ENCODE measurements at regions not wholly inside any gene's neighbourhood (a gene's known extent, or its start where the extent isn't known, plus 50 kb on each side); places are given as distances from the start of the nearest gene placed in this dataset.
A peak's percentile ranks its signal among the peaks of the same experiment; 100 is the strongest.
"Not testable (repeated sequence)": the region's sequence is repeated elsewhere in the genome, so short reads cannot be mapped to it uniquely, and the experiment has no call there.

GRCh38 chr7:69067397-69067796 lies 530.9 kb upstream of the AUTS2 start:
- no peak for DNase-seq

- DNase-seq: no peak
These were observed 527.8 kb upstream of the AUTS2 start for GRCh38 chr7:69070476-69070875.

GRCh38 chr7:69076566-69076965 lies 521.7 kb upstream of the AUTS2 start:
- no peak for DNase-seq

- DNase-seq: no peak
These were observed 519.1 kb upstream of the AUTS2 start for GRCh38 chr7:69078997-69079769.

GRCh38 chr7:69087281-69087680 lies 511.0 kb upstream of the AUTS2 start:
- DNase-seq: not testable (repeated sequence)

DNA sequence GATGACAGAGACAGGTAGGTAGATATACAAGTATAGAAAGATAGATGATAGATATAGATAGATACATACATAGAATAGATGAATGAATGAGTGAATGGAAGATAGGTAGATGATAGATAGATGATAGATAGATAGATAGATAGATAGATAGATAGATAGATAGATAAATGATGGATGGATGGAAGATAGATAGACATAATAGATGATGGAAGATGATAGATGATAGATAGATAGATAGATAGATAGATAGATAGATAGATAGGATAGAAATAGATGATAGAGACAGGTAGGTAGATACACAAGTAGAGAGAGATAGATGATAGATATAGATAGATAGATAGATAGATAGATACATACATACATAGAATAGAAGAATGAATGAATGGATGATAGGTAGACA lies 510.1 kb upstream of the AUTS2 start:
- DNase-seq: no peak

GRCh38 chr7:69090936-69091335 lies 507.3 kb upstream of the AUTS2 start:
- no peak for DNase-seq

GRCh38 chr7:69091521-69091920 lies 506.8 kb upstream of the AUTS2 start:
- DNase-seq: no peak

DNA sequence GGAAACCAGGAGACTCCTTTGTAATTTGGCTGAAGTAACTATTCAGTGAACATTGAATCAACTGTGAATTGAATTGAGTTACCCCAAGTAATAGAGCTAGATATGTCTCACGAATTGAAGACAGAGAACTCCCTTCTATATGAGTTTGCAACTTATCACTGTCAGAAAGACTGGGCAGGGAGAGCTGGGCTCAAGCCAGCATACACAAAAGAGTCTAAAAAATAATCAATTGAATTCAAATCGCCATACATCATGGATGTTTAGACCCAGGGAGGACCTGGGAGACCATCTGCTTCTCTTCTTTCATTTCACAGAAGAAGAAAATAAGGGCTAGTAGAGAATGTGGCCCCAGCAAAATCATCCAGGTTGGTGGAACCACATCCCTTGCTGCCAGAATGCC lies 503.1 kb upstream of the AUTS2 start:
- DNase-seq: no peak

GRCh38 chr7:69095649-69096048 lies 502.6 kb upstream of the AUTS2 start:
- DNase-seq: no peak

GRCh38 chr7:69104023-69104422 lies 494.3 kb upstream of the AUTS2 start:
- DNase-seq: no peak

- no peak for DNase-seq
These were observed 493.2 kb upstream of the AUTS2 start for GRCh38 chr7:69105092-69105491.

- no peak for DNase-seq
These were observed 492.3 kb upstream of the AUTS2 start for GRCh38 chr7:69105981-69106380.

- DNase-seq: not testable (repeated sequence)
These were observed 491.8 kb upstream of the AUTS2 start for GRCh38 chr7:69106449-69106848.

- DNase-seq: not testable (repeated sequence)
These were observed 491.3 kb upstream of the AUTS2 start for GRCh38 chr7:69106946-69107345.

- DNase-seq: peak; percentile 29
These were observed 490.2 kb upstream of the AUTS2 start for GRCh38 chr7:69108097-69108496.

DNA sequence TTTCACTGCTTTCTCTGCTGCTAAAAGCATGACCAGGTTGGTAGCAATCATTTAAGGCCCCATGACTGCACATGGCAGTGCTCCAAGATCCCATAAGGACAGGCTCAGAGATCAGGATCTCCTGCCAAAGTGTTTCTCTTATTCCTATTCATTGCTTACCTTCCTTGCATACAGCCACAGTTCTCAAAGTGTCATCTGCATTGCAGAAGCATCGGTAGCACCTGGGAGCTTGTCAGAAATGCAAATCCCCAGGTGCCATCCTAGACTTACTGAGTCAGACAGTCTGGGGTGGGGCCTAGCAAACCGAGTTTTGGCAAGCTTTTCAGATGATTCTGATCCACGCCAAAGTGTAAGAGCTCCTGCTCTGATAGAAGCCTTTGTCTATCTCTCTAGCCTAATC lies 489.0 kb upstream of the AUTS2 start:
- DNase-seq: no peak

DNA sequence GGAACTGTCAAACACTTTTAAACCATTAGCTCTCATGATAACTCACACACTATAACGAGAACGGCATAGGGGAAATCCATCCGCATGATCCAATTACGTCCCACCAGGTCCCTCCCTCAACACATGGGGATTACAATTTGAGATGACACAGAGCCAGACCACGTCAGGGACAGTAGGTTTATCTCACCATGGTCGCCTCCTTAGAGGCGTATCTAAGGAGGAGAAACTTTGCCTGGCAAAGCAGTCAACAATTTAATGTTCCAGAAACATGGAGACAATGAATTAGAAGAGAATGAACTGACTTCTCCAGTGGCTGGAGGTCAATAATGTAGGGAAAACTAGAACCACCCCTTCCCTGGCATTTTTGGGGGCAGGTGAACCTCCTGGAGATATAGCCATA lies 488.4 kb upstream of the AUTS2 start:
- DNase-seq: no peak

GRCh38 chr7:69110450-69111050 lies 487.7 kb upstream of the AUTS2 start:
- DNase-seq: no peak

DNA sequence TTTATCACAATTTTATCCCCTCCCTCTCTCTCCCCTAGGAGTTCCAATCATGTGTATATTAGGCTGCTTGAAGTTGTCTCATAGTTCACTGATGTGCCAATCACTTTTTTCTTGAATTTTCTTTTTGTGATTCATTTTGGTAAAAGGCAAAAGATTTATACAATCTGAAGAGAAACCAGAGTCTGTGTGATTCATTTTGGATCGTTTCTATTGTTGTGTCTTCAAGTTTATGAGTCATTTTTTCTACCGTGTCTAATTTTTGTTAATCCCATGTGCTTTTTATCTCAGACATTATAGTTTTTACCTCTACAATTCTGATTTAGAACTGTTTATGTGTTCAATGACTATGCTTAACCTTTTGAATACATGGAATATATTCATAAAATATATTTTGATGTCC lies 483.9 kb upstream of the AUTS2 start:
- no peak for DNase-seq

- no peak for DNase-seq
These were observed 482.5 kb upstream of the AUTS2 start for GRCh38 chr7:69115788-69116187.

GRCh38 chr7:69116196-69116595 lies 482.1 kb upstream of the AUTS2 start:
- not testable (repeated sequence) for DNase-seq

DNA sequence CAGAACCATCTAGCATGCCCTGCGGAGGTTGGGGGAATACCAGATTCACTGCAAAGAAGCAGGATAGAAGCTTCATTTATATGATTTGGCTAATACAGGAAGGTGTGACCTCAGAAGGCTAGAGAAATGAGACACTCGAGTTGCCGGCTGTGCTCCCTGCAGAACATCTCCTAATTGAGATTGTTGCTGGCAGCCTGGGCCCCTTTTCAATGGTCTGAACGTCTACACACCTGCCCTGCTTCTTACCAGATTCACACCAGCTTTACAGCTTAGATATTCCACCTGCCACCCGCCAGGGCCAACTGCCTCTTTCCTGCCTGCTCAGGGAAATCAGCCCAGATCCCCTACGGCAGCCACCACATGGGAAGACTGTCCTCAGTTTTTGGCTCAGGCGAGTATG lies 475.3 kb upstream of the AUTS2 start:
- DNase-seq: no peak

DNA sequence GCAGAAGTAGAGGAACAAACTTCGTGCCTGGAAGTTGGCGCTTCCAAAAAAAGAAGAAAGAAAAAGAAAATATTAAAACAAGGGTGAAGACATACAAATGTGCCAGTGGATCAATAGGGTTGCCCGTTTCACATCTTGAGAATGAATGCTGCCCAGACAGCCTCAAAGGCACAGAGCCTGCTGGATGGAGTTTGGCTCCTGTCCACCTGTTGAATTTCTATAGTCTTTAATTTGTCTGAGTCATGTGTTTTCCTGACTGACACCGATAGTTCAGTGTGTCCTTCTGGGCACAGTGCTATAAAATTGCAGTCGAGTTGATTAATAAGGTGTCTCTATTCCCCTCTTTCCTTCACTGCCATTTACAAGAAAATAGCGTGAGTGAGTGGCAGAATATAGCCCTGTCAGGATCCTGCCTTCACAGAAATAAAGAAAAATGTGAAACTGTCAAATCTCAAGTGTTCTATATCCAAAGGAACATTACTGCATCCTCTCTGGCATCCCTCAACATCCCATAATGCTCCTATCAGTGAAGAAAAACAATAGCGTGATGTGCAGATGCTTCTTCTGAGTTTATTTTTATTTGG lies 471.3 kb upstream of the AUTS2 start:
- no peak for DNase-seq

Data from NCI-H187 treated with DMSO at 0.1 percent for 48 hours (cell line).